OCI-LY1 (cell line): ENCODE measurements at regions not wholly inside any gene's neighbourhood (a gene's known extent, or its start where the extent isn't known, plus 50 kb on each side); places are given as distances from the start of the nearest gene placed in this dataset.

ENCODE experiments used
- H2AFZ ChIP-seq: fragments of 200-600 bp; sonication (generic), shearing (Covaris generic); 2 replicates; pipeline ENCODE4 v1.6.0; 2014; ENCODE audit warnings: antibody characterized with exemption, mild to moderate bottlenecking, low read length
- H3F3A ChIP-seq: fragments of 200-600 bp; sonication (generic), shearing (Covaris generic); 2 replicates; pipeline ENCODE4 v1.6.0; 2014; ENCODE audit warnings: mild to moderate bottlenecking, antibody characterized with exemption, low read length, moderate library complexity; ENCODE audit not compliant: insufficient read depth
- H3K27ac ChIP-seq: fragments of 200-600 bp; sonication (generic); 2 replicates; pipeline ENCODE4 v1.5.1; 2014; ENCODE audit warnings: low read length, mixed run types, mild to moderate bottlenecking, low read depth; ENCODE audit not compliant: poor library complexity, severe bottlenecking
- H3K27me3 ChIP-seq: fragments of 200-600 bp; sonication (generic); 2 replicates; pipeline ENCODE4 v1.6.0; 2014; ENCODE audit warnings: antibody characterized with exemption, mild to moderate bottlenecking, low read length, moderate library complexity; ENCODE audit not compliant: insufficient read depth
- H3K36me3 ChIP-seq: fragments of 200-600 bp; sonication (generic); 2 replicates; pipeline ENCODE4 v1.6.1; 2014; ENCODE audit warnings: mild to moderate bottlenecking, antibody characterized with exemption, low read length, moderate library complexity, mixed read lengths; ENCODE audit not compliant: insufficient read depth
- H3K4me1 ChIP-seq: fragments of 200-600 bp; sonication (generic); 2 replicates; pipeline ENCODE4 v1.5.1; 2014; ENCODE audit warnings: mild to moderate bottlenecking, low read length, moderate library complexity; ENCODE audit not compliant: insufficient read depth, severe bottlenecking
- H3K4me2 ChIP-seq: fragments of 200-600 bp; sonication (generic), shearing (Covaris generic); 2 replicates; pipeline ENCODE4 v1.6.1; 2014; ENCODE audit warnings: low read length
- H3K4me3 ChIP-seq: fragments of 200-600 bp; sonication (generic); 2 replicates; pipeline ENCODE4 v1.5.1; 2014; ENCODE audit warnings: low read length, low read depth, mild to moderate bottlenecking, mixed read lengths; ENCODE audit not compliant: poor library complexity, severe bottlenecking
- H3K79me2 ChIP-seq: fragments of 200-600 bp; shearing (Covaris generic); 2 replicates; pipeline ENCODE4 v1.6.1; 2016; ENCODE audit warnings: mixed run types, low read length, mixed read lengths; ENCODE audit not compliant: insufficient read depth
- H3K9ac ChIP-seq: fragments of 200-600 bp; sonication (generic), shearing (Covaris generic); 2 replicates; pipeline ENCODE4 v1.6.1; 2014; ENCODE audit warnings: mild to moderate bottlenecking, low read length, mixed read lengths
- H3K9me2 ChIP-seq: fragments of 200-600 bp; sonication (generic), shearing (Covaris generic); 2 replicates; pipeline ENCODE4 v1.6.1; 2014; ENCODE audit warnings: low read depth, mild to moderate bottlenecking, low read length, mixed read lengths
- H3K9me3 ChIP-seq: fragments of 200-600 bp; shearing (Covaris generic); 2 replicates; pipeline ENCODE4 v1.6.1; 2014; ENCODE audit warnings: low read length, mixed read lengths
- H4K20me1 ChIP-seq: fragments of 200-600 bp; sonication (generic), shearing (Covaris generic); 2 replicates; pipeline ENCODE4 v1.6.0; 2016; ENCODE audit warnings: mild to moderate bottlenecking, low read length; ENCODE audit not compliant: insufficient read depth
- EZH2 ChIP-seq: fragments of 200-600 bp; sonication (generic), shearing (Covaris generic); IDR thresholded peaks from 2 replicates; pipeline ENCODE4 v1.8.0; 2017; ENCODE audit warnings: borderline replicate concordance, mixed run types, mild to moderate bottlenecking, antibody characterized with exemption, low read length, moderate library complexity, mixed read lengths
- TF ChIP-seq, protein P1 (sequence below): fragments of 200-600 bp; sonication (generic), shearing (Covaris generic); IDR thresholded peaks from 2 replicates; pipeline ENCODE4 v1.5.1; 2017; ENCODE audit warnings: mild to moderate bottlenecking, antibody characterized with exemption, low read length, moderate library complexity, mixed read lengths

DNA sequence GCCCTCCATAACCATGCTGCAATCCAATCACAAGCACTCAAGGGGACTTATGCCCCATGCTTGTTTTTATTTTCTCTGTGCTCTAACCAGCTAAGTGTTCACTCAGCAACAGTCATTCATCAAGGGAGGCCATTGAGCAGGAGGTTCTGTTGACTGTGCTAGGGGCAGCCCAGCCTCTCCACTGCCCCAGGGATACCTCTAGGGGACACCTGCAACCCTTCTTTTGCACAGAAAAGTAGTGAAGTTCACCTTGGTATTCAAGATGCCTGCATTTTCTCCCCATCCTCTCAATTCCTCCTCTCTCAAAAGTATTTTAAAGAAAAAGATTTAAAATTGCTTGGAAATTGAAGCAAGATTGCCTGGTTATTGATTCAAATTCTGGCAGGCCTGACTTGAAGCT is 124.7 kb upstream of the GNAO1 start:
- H3F3A ChIP-seq, result no peaks in the 10 kb centered on the region
- H3K27ac ChIP-seq, result no peak overlapping the region
- H3K4me2 ChIP-seq, result no peak overlapping the region
- H3K27me3 ChIP-seq, result 0 out of 2 replicates have a peak, but pooled peaks cover 2% of the 10 kb centered on the region
- H3K4me1 ChIP-seq, result no peaks in the 10 kb centered on the region
- H3K9me2 ChIP-seq, result no peaks in the 10 kb centered on the region
- no peaks in the 10 kb centered on the region for H3K79me2 ChIP-seq
- no peak overlapping the region for H2AFZ ChIP-seq
- TF ChIP-seq, protein P1, sequence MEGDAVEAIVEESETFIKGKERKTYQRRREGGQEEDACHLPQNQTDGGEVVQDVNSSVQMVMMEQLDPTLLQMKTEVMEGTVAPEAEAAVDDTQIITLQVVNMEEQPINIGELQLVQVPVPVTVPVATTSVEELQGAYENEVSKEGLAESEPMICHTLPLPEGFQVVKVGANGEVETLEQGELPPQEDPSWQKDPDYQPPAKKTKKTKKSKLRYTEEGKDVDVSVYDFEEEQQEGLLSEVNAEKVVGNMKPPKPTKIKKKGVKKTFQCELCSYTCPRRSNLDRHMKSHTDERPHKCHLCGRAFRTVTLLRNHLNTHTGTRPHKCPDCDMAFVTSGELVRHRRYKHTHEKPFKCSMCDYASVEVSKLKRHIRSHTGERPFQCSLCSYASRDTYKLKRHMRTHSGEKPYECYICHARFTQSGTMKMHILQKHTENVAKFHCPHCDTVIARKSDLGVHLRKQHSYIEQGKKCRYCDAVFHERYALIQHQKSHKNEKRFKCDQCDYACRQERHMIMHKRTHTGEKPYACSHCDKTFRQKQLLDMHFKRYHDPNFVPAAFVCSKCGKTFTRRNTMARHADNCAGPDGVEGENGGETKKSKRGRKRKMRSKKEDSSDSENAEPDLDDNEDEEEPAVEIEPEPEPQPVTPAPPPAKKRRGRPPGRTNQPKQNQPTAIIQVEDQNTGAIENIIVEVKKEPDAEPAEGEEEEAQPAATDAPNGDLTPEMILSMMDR, result no peak
- no peak for TF ChIP-seq EZH2
- H3K36me3 ChIP-seq, result no peaks in the 10 kb centered on the region
- H3K4me3 ChIP-seq, result no peak overlapping the region
- H3K9ac ChIP-seq, result no peak overlapping the region
- H4K20me1 ChIP-seq, result no peaks in the 10 kb centered on the region
- no peaks in the 10 kb centered on the region for H3K9me3 ChIP-seq

DNA sequence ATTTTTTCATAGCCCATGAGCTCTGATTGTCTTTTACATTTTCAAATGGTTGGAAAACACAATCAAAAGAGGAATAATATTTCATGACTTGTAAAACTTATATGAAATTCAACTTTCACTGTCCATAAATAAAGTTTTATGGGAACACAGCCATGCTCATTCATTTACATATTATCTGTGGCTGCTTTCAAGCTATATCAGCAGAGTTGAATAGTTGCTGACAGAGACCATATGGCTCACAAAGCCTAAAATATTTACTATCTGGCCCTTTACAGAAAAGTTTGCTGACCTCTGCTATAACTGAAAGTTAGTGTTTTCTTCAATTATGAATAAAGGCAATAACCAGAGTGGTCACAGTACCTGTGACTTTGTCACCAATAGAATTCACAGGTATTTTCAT is 128.2 kb upstream of the GNAO1 start:
- Histone ChIP-seq H3K27me3 (no peaks in the 10 kb centered on the region), H3K9me2 (no peaks in the 10 kb centered on the region), H4K20me1 (no peaks in the 10 kb centered on the region), H3K4me3 (no peak overlapping the region), H3K4me1 (no peaks in the 10 kb centered on the region), H3F3A (no peaks in the 10 kb centered on the region), H3K9ac (no peak overlapping the region), H2AFZ (no peak overlapping the region), H3K9me3 (no peaks in the 10 kb centered on the region), H3K4me2 (no peak overlapping the region), H3K79me2 (no peaks in the 10 kb centered on the region), H3K27ac (no peak overlapping the region), H3K36me3 (no peaks in the 10 kb centered on the region)
- TF ChIP-seq, protein P1, result no peak
- TF ChIP-seq EZH2, result no peak

DNA sequence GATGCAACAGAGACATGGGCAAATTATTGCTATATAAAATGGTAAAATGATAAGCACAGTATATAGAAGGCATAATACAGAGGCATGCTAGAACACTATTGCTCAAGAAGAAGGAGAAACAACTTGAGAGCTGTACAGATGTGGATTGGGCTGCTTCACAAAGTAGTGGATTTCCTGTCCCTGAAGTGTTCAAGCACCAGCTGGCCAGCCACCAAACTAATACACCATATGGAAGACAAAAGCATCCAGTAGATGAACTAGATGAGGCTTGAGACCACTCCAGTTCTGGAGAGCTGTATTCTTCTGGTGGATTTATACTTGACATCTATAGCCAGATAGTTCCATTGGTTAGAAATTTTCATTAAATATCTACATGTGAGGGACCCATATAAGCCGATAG is 134.1 kb upstream of the GNAO1 start:
- TF ChIP-seq, protein P1, result no peak
- TF ChIP-seq EZH2, result no peak
- Histone ChIP-seq H3K9ac (no peak overlapping the region), H4K20me1 (no peaks in the 10 kb centered on the region), H2AFZ (no peak overlapping the region), H3K9me2 (no peaks in the 10 kb centered on the region), H3K4me3 (no peak overlapping the region), H3F3A (no peaks in the 10 kb centered on the region), H3K36me3 (no peaks in the 10 kb centered on the region), H3K4me2 (no peak overlapping the region), H3K4me1 (no peaks in the 10 kb centered on the region), H3K27me3 (no peaks in the 10 kb centered on the region), H3K9me3 (no peaks in the 10 kb centered on the region), H3K79me2 (no peaks in the 10 kb centered on the region), H3K27ac (no peak overlapping the region)
